K562 (cell line): ENCODE measurements at regions not wholly inside any gene's neighbourhood (a gene's known extent, or its start where the extent isn't known, plus 50 kb on each side); places are given as distances from the start of the nearest gene placed in this dataset.

Experiments used
- CTCF ChIP-seq, 3 experiments: IDR thresholded peaks in 2 of 3; conservative IDR thresholded peaks in 1 of 3; 2 replicates each; pipeline ENCODE4 v1.5.1; 2011 to 2012; ENCODE audit warnings: low read length in 3 of 3, mild to moderate bottlenecking in 3 of 3, control low read depth in 2 of 3, improper control_type of control experiment in 1 of 3, inconsistent platforms in 1 of 3, low read depth in 1 of 3, mixed read lengths in 1 of 3, moderate library complexity in 1 of 3; ENCODE audit not compliant: insufficient read depth in 2 of 3
- DMBX1 ChIP-seq: fragments of 250-450 bp; sonication (Bioruptor Pico); IDR thresholded peaks from 2 replicates; pipeline ENCODE4 v1.8.0; 2022; ENCODE audit warnings: inconsistent platforms, mild to moderate bottlenecking, moderate library complexity, borderline replicate concordance
- EP300 ChIP-seq: IDR thresholded peaks from 2 replicates; pipeline ENCODE4 v1.6.1; 2012; ENCODE audit warnings: low read length, improper control_type of control experiment
- FOXA1 ChIP-seq: fragments of 450-650 bp; IDR thresholded peaks from 2 replicates; pipeline ENCODE4 v1.6.1; 2016; ENCODE audit warnings: mild to moderate bottlenecking, borderline replicate concordance
- HMG20B ChIP-seq: fragments of 250-450 bp; sonication (Bioruptor Pico); IDR thresholded peaks from 2 replicates; pipeline ENCODE4 v1.5.0; 2021; ENCODE audit warnings: mild to moderate bottlenecking
- JUN ChIP-seq, 2 experiments: sonication (generic) in 1 of 2; formaldehyde crosslinking in 1 of 2; IDR thresholded peaks; 2 replicates each; pipeline versions ENCODE4 v1.6.1 to v1.8.0; 2012 to 2022; ENCODE audit warnings: borderline replicate concordance in 2 of 2, mild to moderate bottlenecking in 2 of 2, improper control_type of control experiment in 1 of 2, low read depth in 1 of 2, low read length in 1 of 2, missing genetic modification reagents in 1 of 2
- KAT2B ChIP-seq: IDR thresholded peaks from one replicate; pipeline ENCODE4 v1.6.1; 2012; ENCODE audit warnings: low read depth, mild to moderate bottlenecking, control low read depth, inconsistent platforms, low read length, moderate library complexity
- PTBP1 ChIP-seq: fragments of 200-400 bp; formaldehyde crosslinking; IDR thresholded peaks from 2 replicates; pipeline ENCODE4 v1.6.1; 2017; ENCODE audit warnings: low read depth, low read length
- SMARCB1 ChIP-seq: IDR thresholded peaks from 2 replicates; pipeline ENCODE4 v1.6.1; 2011; ENCODE audit warnings: improper control_type of control experiment, low read depth; ENCODE audit not compliant: insufficient read length
- SREBF2 ChIP-seq: sonication (generic); formaldehyde crosslinking; IDR thresholded peaks from 2 replicates; pipeline ENCODE4 v1.4.0; 2020; ENCODE audit warnings: mild to moderate bottlenecking, missing genetic modification reagents
- ZNF121 ChIP-seq: sonication (generic); formaldehyde crosslinking; conservative IDR thresholded peaks from 2 replicates; pipeline ENCODE4 v1.8.0; 2022; ENCODE audit warnings: missing genetic modification reagents
- TF ChIP-seq, protein P1 (sequence below): fragments of 450-650 bp; IDR thresholded peaks from 2 replicates; pipeline ENCODE4 v1.6.1; 2014; ENCODE audit warnings: low read depth, mild to moderate bottlenecking, moderate library complexity, borderline replicate concordance
- TF ChIP-seq, protein P2 (sequence below): fragments of 150-350 bp; conservative IDR thresholded peaks from 2 replicates; pipeline ENCODE4 v1.6.1; 2014; ENCODE audit warnings: low read length

- TF ChIP-seq PTBP1 = no peak
- TF ChIP-seq KAT2B = no peak
- TF ChIP-seq, protein P1, sequence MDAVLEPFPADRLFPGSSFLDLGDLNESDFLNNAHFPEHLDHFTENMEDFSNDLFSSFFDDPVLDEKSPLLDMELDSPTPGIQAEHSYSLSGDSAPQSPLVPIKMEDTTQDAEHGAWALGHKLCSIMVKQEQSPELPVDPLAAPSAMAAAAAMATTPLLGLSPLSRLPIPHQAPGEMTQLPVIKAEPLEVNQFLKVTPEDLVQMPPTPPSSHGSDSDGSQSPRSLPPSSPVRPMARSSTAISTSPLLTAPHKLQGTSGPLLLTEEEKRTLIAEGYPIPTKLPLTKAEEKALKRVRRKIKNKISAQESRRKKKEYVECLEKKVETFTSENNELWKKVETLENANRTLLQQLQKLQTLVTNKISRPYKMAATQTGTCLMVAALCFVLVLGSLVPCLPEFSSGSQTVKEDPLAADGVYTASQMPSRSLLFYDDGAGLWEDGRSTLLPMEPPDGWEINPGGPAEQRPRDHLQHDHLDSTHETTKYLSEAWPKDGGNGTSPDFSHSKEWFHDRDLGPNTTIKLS = no peak
- TF ChIP-seq FOXA1 = no peak
- no peak for TF ChIP-seq CTCF (IDR thresholded peaks at IDR 0.05 in 2 of 3, conservative IDR thresholded peaks at IDR 0.05 in 1 of 3; ENCODE audit: insufficient read depth in 2 of 3, low read depth in 1 of 3, low read length in 3 of 3)
- TF ChIP-seq SMARCB1 = no peak
- no peak for TF ChIP-seq HMG20B (CRISPR knock-in tag)
- no peak for TF ChIP-seq SREBF2 (CRISPR knock-in tag)
- TF ChIP-seq, protein P2, sequence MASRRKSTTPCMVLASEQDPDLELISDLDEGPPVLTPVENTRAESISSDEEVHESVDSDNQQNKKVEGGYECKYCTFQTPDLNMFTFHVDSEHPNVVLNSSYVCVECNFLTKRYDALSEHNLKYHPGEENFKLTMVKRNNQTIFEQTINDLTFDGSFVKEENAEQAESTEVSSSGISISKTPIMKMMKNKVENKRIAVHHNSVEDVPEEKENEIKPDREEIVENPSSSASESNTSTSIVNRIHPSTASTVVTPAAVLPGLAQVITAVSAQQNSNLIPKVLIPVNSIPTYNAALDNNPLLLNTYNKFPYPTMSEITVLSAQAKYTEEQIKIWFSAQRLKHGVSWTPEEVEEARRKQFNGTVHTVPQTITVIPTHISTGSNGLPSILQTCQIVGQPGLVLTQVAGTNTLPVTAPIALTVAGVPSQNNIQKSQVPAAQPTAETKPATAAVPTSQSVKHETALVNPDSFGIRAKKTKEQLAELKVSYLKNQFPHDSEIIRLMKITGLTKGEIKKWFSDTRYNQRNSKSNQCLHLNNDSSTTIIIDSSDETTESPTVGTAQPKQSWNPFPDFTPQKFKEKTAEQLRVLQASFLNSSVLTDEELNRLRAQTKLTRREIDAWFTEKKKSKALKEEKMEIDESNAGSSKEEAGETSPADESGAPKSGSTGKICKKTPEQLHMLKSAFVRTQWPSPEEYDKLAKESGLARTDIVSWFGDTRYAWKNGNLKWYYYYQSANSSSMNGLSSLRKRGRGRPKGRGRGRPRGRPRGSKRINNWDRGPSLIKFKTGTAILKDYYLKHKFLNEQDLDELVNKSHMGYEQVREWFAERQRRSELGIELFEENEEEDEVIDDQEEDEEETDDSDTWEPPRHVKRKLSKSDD = no peak
- TF ChIP-seq JUN (IDR thresholded peaks at IDR 0.05; ENCODE audit: borderline replicate concordance, low read depth, low read length) = no peak
- no peak for TF ChIP-seq JUN (CRISPR knock-in tag; IDR thresholded peaks at IDR 0.05; ENCODE audit: borderline replicate concordance)
- TF ChIP-seq DMBX1 (CRISPR knock-in tag) = no peak
- TF ChIP-seq EP300 = no peak
- TF ChIP-seq ZNF121 (CRISPR knock-in tag) = no peak
Observed at GRCh38 chrX:10900585-10901289, 210.4 kb upstream of the HCCS start.
